HG02852 (cell line): ENCODE measurements at regions not wholly inside any gene's neighbourhood (a gene's known extent, or its start where the extent isn't known, plus 50 kb on each side); places are given as distances from the start of the nearest gene placed in this dataset.

Experiments used
- ATAC-seq: cut with Tn5 transposase; IDR thresholded peaks from one replicate; pipeline ENCODE4 v1.9.1; 2021; ENCODE audit warnings: mild to moderate bottlenecking, moderate library complexity; ENCODE audit not compliant: unreplicated experiment

DNA sequence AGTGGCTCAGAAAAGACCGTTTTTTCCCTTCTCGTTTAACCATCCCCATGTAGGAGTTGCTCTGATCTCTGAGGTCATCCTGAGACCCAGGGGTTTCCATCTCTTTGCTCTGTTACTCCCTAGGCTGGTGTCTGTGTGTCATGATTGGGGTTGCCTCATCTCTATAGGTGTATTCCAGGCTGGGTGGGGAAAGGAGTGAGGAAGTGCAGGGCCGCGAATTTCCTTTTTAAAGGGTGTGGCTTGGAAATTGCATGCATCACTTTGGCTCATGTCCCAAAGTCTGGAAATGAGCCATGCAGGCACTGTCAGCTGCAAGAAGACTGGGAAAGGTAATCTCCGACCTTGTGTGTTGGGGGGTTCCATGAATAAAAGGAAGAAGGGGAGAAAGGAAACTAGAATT is 201.9 kb downstream of the AACS start:
- ATAC-seq, result no peak

DNA sequence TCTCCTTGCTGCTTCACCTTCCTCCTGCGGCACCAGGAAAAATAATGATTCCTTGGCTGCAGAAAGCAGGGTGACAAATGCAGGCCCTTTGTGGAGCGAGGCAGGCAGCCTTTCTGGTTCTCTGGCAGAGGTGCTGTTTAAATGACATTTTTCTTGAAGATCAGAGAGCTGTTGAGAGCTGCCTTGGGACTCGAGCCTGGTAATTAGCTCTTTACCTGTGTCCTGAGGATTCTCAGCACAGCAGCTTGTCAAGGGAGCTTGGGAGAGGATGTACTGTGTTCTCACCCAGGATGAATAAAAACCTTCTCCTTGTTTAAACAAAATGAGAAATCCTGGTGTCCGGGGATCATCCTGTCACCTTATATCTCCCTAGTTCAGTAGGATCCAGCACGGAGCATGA is 204.0 kb downstream of the AACS start:
- no peak for ATAC-seq

DNA sequence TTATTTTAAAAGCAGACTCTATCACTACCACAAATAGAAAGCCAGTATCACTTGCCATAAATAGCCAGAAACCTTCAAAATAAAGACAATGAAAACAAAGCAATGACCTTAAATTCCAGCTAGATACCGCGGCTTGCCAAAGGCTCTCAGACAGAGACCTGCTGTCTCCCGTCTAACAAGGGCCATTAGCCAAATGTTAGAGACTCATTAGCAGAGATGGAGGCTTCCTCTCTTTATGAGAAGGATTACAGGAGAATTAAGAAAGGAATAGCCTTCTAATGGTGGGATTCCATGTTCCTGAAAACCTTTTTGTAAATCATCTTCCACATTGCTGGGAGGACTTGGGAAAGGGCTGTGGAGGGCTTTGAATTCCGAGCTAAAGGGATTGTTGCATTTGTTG is 206.7 kb downstream of the AACS start:
- ATAC-seq, result no peak

DNA sequence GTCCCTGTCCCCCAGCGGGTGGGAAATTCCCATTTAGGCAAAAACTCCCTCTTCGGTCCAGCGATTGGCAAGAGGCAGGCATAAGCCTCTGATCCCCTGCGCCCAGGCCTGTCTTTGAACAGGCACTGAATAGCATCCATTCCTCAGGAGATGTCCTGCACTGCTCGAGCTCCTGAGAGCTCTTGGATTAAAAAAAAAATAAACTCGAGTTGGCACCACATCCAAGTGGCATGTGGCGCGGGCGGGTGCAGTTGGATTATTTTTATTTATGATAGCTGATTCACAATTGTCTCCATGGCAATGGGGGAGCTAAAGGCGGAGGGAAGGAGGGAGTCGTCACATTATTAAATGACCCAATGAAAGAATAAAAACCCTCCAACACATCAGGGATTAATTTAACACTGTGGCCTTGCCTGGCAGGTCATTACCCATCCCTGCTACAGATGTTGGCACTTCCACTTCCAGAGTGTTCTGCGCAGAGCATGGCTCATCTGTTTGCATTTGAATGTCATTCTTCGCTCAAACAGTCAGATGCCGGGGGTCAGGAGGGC is 207.2 kb downstream of the AACS start:
- ATAC-seq, result no peak

DNA sequence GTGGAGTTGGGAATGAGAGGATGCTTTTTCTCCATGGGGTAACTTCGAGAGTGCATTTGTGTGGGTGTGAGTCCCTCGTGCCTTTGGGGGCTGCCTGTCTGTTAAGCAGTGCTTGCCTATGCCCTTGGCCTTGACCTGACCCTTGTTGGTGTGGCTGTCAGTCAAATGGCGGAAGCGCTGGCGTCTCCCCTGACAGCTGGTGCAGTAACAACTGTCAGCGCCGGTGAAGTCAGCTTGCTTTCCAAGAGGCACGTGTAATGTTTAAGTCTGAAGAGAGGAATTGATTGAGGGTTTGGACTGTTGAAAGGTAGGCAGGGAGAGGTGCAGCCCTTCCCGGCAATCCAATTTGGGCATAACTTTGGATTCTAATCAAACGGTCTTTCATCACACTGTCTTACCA is 211.3 kb downstream of the AACS start:
- no peak for ATAC-seq

DNA sequence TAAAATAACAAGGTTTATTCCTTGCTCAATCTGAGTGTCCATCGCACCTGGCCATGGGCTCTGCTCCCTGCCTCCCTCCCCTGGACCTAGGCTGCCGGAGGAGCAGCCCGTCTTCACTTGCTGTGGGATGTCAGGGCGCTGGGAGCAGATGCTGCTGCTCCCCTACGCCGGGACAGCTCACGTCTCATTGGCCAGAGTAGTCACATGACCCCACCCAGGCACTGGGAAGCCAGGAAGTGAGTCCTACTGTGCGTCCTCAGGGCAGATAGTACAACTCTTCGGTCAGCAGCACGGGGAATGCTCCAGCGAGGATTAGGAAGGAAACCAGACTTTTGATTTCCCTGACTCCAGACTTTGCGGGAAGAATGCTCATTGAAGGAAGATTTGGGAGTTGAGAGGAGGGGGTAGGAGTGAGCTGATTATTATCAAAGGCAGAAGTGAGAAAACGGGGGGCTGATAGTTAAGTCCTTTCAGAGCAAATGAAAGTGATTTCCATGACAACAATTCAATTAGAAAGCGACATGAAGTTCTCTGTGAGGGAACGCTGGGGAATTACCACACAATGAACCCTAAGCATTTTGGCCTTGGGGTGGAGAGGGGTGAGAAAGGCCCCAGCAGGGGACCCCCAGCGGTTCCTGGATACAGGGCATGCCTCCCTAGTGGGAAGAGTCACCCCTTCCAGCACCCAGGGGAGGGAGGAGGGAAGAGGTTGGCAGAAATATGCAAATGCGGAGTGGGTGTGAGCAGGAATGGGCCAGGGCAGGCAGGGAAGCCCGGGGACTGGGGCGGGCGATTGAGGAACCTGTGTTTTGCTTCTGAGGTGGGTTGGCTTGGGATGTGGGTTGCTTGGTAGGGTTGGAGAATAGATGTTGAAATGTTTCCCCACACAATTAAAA is 215.5 kb downstream of the AACS start:
- ATAC-seq, result no peak

DNA sequence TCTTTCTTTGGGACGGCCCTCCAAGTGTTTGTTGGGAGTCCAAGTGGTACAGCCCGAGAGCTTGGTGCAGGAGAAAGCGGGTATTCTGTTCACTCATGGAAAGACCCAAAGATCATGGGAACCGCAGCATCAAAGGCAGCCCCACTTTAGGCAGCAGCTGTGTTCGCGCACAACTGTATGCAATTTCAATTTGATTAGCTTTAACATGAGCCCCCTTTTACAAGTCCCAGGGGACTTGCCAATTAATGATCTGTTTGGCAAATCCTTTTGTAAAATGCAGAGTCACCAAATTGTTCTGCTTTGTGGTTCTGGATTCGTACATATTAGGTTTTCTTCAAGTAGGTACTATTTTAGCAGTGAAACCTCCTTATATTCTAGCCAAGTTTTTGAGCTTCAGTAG is 217.7 kb downstream of the AACS start:
- no peak for ATAC-seq

DNA sequence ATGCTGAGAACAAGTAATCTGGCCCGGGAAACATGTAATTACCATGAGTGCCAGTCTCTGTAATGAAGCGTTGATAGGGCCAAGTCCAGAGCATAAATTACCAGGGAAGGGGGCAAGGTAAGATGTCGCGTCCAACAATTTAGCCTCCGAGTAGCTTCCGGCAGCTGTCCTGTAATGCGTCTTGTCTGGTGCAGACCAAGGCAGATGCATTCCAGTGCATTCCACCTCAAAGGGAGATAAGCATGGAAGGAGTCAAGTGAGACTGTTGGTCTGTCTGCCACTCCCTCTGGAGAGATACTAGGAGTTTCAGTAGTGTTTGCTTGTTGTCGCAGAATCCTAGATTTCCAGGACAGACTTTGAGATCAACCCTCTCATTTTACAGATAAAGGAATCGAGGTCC is 218.3 kb downstream of the AACS start:
- ATAC-seq, result no peak

DNA sequence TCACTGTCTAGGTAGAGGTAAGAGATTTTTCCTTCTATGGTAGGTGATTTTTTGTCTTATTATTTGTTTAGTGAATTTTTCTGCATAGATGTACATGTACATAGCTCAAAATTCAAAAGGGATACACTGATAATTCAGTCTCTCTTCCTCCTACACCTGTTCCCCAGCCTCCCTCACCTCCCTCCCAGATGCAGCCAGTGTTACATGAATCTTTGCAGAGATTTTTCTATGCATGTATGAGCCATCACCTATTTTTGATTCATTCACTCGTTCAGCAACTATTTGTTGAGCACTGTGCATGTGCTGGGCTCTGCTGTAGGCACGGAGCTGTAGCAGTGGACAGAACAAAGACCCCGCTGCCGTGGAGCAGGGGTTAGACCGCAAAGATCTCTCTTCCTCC is 218.9 kb downstream of the AACS start:
- ATAC-seq, result no peak

DNA sequence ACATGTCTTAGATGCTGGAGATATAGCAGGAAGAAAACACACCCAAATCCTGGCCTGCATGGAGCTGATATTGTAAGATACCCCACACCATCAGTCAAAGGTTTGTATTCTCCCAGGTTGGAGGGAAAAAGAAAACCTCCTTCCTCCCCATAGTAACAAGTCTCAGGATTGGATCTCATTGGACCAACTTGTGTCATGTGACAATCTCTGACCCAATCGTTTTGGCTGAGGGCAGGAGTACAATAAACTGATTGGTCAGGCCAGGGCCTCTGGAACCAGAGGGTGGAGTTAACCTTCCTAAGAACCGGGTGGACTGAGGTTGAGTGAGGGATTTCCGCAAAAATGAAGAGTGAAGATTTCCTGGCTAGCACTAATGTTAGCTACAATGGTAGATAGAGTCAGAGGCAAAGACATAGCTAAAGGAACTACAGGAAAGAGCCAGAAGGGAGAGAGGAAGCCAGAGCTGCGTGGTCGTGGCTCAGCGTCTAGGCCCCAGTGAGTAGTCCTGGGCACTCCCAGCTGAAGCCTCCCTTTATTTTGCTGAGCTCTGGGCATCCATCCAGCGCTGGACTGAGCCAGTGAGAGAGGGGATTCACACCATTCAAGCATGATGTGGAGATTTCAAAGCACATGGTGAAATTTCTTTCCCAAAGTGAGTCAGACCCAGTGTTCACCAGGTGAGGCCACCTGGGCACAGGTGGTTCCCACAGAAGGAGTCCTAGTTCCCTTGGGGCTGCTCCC is 219.9 kb downstream of the AACS start:
- ATAC-seq, result no peak

DNA sequence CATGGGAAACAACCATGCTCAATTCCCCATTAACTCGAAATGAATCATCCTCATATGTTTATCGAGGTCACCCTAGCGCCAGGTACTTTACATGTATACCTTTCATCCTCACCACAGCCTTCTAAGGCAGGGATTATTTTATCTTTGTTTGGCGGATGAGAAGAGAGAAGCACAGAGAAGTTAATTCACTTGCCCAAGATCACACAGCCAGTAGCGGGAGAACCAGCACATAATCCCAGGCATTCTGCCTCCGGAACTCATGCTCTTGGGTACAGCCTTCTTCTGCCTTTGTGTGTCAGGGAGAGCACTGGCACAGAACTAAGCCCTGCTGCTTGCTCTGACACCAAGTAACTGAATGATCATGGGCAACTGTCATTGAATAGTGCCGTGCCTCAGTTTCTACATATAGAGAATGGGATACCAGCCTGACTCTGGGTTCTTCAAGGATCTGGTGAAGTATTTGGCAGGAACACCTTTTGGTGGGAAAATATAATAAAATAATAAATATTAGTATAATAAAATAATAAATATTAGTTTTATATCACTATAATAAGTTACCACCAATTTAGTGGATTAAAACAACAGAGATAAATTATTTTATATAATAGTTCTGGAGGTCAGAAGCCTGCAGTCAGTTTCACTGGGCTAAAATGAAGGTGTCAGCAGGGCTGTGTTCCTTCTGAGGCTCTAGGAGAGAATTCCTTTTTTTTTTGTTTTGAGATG is 220.9 kb downstream of the AACS start:
- ATAC-seq, result no peak

DNA sequence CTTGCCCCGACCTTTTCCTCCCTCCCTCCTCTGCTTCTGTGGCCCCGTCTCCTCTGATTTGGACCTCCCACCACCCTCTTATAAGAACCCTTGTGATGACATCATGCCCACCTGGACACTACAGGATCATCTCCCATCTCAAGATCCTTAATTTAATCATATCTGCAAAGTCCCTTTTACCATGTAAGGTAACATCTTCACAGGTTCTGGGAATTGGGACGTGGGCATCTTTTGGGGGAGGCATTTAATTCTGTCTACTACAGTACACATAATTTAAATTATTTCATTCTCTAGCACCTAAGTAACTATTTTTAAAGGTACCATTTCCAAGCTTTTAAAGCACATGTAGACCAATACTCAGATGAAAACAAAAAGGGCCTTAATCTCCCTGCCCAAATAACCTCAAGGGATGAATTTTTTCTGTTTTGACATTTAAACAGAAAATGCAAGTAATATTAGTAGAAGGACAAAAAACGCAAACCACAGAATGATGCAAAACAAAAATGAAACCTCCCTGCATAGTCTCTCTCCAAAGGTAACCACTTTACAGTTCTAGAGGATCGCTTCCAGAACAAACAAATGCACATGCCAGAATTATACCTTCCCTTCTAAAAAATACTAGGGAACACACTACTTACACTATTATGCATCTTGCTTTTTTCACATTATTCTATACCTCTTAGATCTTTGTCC is 222.1 kb downstream of the AACS start:
- peak; percentile 63 for ATAC-seq

DNA sequence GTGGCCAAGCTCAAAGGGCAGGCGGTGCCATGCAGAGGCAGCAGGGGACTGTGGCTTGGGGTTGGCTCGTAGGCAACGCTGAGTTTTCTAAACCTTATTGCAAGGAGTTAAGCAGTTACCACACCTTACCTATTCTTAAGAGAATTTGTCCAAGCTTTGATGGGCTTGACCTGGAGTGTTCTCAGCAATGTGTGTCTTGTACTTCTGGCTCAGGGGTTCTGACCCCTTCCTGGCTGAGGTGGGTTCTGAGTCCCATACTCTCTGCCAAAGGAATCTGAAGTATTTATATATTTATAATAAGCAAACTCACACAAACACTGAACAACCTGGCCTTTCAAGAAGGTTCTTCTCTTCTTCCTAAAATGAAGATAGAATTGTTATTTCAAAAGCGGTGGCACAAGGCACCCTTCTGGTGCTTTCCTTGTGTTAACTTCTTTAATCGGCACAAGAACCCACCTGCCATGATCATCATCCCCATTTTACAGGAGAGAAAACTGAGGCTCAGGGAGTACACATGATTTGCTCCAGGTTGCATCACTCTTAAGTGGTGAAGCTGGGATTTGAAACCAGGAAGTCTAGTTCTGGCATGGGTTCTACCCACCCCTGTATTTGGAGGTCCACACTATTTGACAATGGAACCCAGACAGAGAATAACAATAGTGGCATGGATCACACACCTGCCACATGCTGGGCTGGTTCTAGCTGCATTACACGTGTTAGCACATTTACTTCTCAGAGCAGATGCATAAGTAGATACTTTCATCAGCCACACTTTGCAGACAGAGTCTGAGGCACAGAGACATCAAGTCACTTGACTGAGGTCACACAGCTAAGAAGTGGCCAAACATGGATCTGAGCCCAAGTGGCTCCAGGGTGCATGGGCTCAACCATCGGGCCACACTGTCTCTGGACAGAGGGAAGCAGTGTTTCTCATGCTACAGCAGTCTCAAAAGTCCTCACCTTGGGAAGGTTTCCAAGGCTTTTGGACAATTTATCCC is 224.0 kb downstream of the AACS start:
- ATAC-seq, result no peak

DNA sequence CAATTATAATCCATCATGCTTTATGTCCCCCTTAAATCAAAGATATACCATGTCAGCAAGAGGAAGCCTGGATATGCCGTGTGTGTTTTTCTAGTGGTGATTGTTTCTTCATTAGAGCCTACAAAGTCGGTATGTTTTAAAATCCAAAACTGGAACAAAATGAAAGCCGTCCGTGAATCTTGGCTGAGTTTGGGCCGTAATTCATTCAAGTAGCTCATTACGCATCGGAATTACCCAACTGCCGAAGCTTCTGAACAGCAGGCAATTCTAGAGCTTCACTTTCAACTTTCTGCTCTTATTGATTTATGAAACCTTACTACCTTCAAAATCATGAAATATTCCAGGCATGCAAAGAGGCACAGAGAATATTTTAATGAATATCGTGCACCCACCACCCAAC is 224.7 kb downstream of the AACS start:
- no peak for ATAC-seq

DNA sequence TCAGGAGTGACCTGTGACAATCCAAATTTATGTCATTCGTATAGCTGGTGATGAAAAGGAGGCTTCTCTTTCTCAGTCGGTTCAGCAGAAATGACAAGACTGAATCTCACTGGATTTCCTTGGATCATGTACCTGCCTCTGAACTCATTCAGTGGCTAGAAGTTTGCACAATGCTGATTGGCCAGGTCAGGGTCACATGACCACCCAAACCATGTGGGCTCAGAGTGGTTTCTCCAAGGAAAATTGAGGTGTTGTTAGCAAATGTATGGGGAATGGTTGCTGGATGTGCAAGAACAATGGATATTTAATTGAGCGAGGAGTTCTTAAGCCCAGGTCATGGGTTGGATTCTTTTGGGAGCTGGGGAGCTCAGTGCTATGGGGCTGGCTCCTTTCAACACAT is 227.5 kb downstream of the AACS start:
- no peak for ATAC-seq

DNA sequence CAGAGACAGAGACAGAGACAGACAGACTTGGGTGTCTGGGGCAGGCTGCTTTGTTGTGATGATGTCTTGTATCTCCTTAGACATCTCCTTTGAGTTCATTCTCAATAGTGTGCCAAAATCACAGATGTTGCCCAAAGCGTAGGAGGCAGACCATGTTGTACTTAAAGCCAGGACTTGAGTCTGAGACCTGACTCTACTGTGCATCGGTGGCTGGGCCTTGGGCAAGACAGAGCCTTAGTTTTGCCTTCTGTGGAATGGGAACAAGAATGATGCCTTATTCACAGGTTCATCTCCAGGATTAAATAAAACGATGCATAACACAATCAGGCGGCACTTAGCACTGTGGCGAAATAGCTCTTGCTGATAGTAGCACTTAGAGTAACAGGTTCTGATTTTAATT is 230.3 kb downstream of the AACS start:
- ATAC-seq, result no peak

DNA sequence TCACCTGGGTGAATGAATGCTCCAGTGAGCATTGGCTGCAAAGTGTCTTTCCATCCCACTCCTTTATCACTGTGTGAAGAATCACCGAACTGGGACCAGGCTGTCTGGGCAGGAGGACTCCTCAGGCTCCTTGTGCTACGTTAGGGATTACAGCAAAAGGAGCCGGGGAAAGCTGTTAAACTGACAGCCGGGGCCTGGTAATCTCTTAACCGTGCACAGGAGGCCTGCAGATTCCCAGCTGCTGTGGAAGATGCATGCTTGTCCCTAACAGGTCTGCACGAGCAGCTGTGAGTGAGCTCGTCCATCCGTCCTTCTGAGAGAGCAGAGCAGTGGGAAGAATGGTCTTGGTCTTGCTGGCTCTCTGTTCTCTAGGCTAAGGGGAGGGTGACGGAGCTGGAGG is 231.5 kb downstream of the AACS start:
- no peak for ATAC-seq

DNA sequence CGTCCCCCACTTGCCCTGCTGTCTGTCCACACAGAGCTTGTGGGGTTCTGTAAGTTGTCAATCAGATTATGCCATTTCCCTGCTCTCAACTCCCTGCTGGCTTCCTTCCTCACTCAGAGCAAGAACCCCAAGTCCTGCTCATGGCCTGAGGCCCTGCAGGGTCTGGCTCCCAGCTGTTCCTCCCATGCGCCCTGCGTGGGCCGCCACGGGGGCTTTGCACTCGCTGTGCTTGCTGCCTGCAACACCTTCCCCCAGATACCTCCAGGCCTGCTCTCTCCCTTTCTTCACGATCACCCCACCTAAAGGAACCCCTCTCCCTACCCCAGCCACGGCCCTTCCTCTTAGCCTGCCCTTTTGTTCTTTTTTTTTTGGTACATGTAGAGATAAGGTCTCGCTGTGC is 234.6 kb downstream of the AACS start:
- no peak for ATAC-seq

DNA sequence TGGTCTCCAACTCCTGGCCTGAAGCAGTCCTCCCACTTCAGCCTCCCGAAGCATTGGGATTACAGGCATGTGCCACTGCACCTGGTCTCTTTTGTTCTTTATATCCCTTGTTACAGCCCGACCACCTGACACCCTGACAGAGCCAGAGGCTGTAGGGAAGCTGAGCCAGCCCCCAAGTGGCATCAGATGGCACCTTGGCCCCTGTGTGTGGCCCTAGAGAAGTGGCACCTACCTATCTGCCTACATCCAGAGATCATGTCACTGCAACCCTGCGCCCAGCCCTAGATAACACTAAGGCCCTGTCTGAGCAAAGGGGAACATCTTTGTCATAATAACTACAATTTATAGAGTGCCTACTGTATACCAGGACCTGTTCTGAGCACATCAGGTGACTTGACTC is 235.0 kb downstream of the AACS start:
- ATAC-seq, result no peak

DNA sequence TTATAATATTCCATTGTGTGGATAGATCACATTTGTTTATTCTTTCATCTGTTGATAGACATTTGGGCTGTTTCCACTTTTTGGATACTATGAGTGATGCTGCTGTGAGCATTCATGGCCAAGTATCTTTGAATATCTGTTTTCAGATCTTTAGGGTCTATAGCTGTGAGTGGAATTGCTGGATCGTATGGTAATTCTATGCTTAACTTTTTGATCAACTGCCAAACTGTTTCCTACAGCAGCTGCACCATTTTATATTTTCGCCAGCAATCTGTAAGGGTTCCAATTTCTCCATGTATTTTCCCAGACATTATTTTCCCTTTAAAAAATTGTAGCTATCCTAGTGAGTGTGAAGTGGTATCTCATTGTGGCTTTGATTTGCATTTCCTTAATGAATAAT is 238.1 kb downstream of the AACS start:
- no peak for ATAC-seq
